H9 (cell line): ENCODE measurements at regions not wholly inside any gene's neighbourhood (a gene's known extent, or its start where the extent isn't known, plus 50 kb on each side); places are given as distances from the start of the nearest gene placed in this dataset.
A peak's percentile ranks its signal among the peaks of the same experiment; 100 is the strongest.

Experiments
- DNase-seq: peaks from one replicate; pipeline ENCODE4 v3.0.0-alpha.2; 2017
- H2AFZ ChIP-seq: one replicate; pipeline ENCODE4 v1.6.1; 2013; ENCODE audit warnings: mild to moderate bottlenecking, low read length, control low read depth, moderate library complexity
- H2AK5ac ChIP-seq: 2 replicates; pipeline ENCODE4 v1.6.1; 2013; ENCODE audit warnings: low read length, control low read depth, mixed read lengths; ENCODE audit not compliant: insufficient read length
- H2BK120ac ChIP-seq: one replicate; pipeline ENCODE4 v1.6.1; 2013; ENCODE audit warnings: low read depth, mild to moderate bottlenecking, low read length, control low read depth, inconsistent platforms; ENCODE audit not compliant: poor library complexity, severe bottlenecking
- H2BK12ac ChIP-seq: 2 replicates; pipeline ENCODE4 v1.6.1; 2013; ENCODE audit warnings: low read length, control low read depth, mixed read lengths, low read depth; ENCODE audit not compliant: insufficient read length
- H2BK15ac ChIP-seq: 2 replicates; pipeline ENCODE4 v1.6.1; 2013; ENCODE audit warnings: low read depth, low read length, control low read depth
- H2BK20ac ChIP-seq: one replicate; pipeline ENCODE4 v1.6.1; 2013; ENCODE audit warnings: low read depth, mild to moderate bottlenecking, low read length, control low read depth, inconsistent platforms; ENCODE audit not compliant: poor library complexity, severe bottlenecking
- H2BK5ac ChIP-seq: 2 replicates; pipeline ENCODE4 v1.6.1; 2013; ENCODE audit warnings: low read length, control low read depth, mixed read lengths; ENCODE audit not compliant: insufficient read length
- H3K14ac ChIP-seq: 2 replicates; pipeline ENCODE4 v1.6.1; 2013; ENCODE audit warnings: low read length, control low read depth; ENCODE audit not compliant: insufficient read depth
- H3K18ac ChIP-seq: 2 replicates; pipeline ENCODE4 v1.6.1; 2013; ENCODE audit warnings: low read depth, mild to moderate bottlenecking, mixed read lengths, low read length, control low read depth; ENCODE audit not compliant: insufficient read length
- H3K23ac ChIP-seq: 2 replicates; pipeline ENCODE4 v1.6.1; 2013; ENCODE audit warnings: low read length, control low read depth, mixed read lengths, low read depth; ENCODE audit not compliant: insufficient read length
- H3K23me2 ChIP-seq: 2 replicates; pipeline ENCODE4 v1.6.1; 2013; ENCODE audit warnings: low read depth, mild to moderate bottlenecking, mixed read lengths, low read length, control low read depth; ENCODE audit not compliant: insufficient read length, poor library complexity, severe bottlenecking
- H3K27ac ChIP-seq: 2 replicates; pipeline ENCODE4 v1.5.1; 2013; ENCODE audit warnings: low read length, control low read depth, mixed read lengths, low read depth; ENCODE audit not compliant: insufficient read length
- H3K27me3 ChIP-seq: 2 replicates; pipeline ENCODE4 v1.6.1; 2013; ENCODE audit warnings: low read length, control low read depth, inconsistent platforms; ENCODE audit not compliant: insufficient read depth
- H3K4ac ChIP-seq: 2 replicates; pipeline ENCODE4 v1.6.1; 2013; ENCODE audit warnings: low read depth, mild to moderate bottlenecking, control low read depth, inconsistent platforms, low read length, moderate library complexity
- H3K4me1 ChIP-seq: 2 replicates; pipeline ENCODE4 v1.6.1; 2013; ENCODE audit warnings: low read length, control low read depth, inconsistent platforms; ENCODE audit not compliant: insufficient read depth
- H3K4me2 ChIP-seq: 2 replicates; pipeline ENCODE4 v1.6.1; 2013; ENCODE audit warnings: low read length, control low read depth, mixed read lengths; ENCODE audit not compliant: insufficient read length, insufficient read depth
- H3K56ac ChIP-seq: 2 replicates; pipeline ENCODE4 v1.6.1; 2013; ENCODE audit warnings: low read depth, mild to moderate bottlenecking, mixed read lengths, low read length, control low read depth; ENCODE audit not compliant: insufficient read length
- H3K79me1 ChIP-seq: 2 replicates; pipeline ENCODE4 v1.6.1; 2013; ENCODE audit warnings: low read depth, mild to moderate bottlenecking, moderate library complexity, low read length, control low read depth, inconsistent platforms; ENCODE audit not compliant: insufficient read depth, poor library complexity, severe bottlenecking
- H3K79me2 ChIP-seq: 2 replicates; pipeline ENCODE4 v1.6.1; 2013; ENCODE audit warnings: low read length, control low read depth, inconsistent platforms; ENCODE audit not compliant: insufficient read depth
- H3K9ac ChIP-seq: 2 replicates; pipeline ENCODE4 v1.6.1; 2013; ENCODE audit warnings: low read length, control low read depth, mixed read lengths; ENCODE audit not compliant: insufficient read length; ENCODE audit errors: extremely low read depth
- H3K9me3 ChIP-seq: one replicate; pipeline ENCODE4 v1.6.1; 2013; ENCODE audit warnings: low read depth, low read length, inconsistent platforms; ENCODE audit not compliant: control insufficient read depth
- H3T11ph ChIP-seq: one replicate; pipeline ENCODE4 v1.6.1; 2013; ENCODE audit warnings: mild to moderate bottlenecking, low read length, control low read depth, inconsistent platforms
- H4K20me1 ChIP-seq: one replicate; pipeline ENCODE4 v1.6.1; 2013; ENCODE audit not compliant: control insufficient read depth, insufficient read length, insufficient read depth
- H4K5ac ChIP-seq: 2 replicates; pipeline ENCODE4 v1.6.1; 2013; ENCODE audit warnings: low read depth, mild to moderate bottlenecking, mixed read lengths, low read length, control low read depth; ENCODE audit not compliant: insufficient read length
- H4K8ac ChIP-seq: replicated peaks from 2 replicates; pipeline ENCODE4 v1.6.1; 2013; ENCODE audit warnings: low read length, control low read depth, mixed read lengths, low read depth; ENCODE audit not compliant: insufficient read length
- H4K91ac ChIP-seq: 2 replicates; pipeline ENCODE4 v1.6.1; 2013; ENCODE audit warnings: low read depth, mild to moderate bottlenecking, moderate library complexity, mixed read lengths, low read length, control low read depth; ENCODE audit not compliant: insufficient read length
- H3K27ac Mint-ChIP-seq, 3 experiments: 2 replicates in 2 of 3; 3 replicates in 1 of 3; pipeline ENCODE4 v1.8.0; 2020 to 2021; ENCODE audit warnings: mixed read lengths in 3 of 3, mild to moderate bottlenecking in 1 of 3, moderate library complexity in 1 of 3
- H3K27me3 Mint-ChIP-seq: 2 replicates; pipeline ENCODE4 v1.8.0; 2021; ENCODE audit warnings: low read depth, mild to moderate bottlenecking, moderate library complexity, mixed read lengths
- H3K36me3 Mint-ChIP-seq, 3 experiments: 2 replicates in 2 of 3; 3 replicates in 1 of 3; pipeline ENCODE4 v1.8.0; 2020 to 2021; ENCODE audit warnings: low read depth in 3 of 3, mixed read lengths in 3 of 3; ENCODE audit not compliant: insufficient read depth in 1 of 3
- H3K4me1 Mint-ChIP-seq, 2 experiments: 2 replicates each; pipeline ENCODE4 v1.8.0; 2020; ENCODE audit warnings: mixed read lengths in 2 of 2
- H3K4me3 Mint-ChIP-seq, 2 experiments: 2 replicates in 1 of 2; 3 replicates in 1 of 2; pipeline ENCODE4 v1.8.0; 2020 to 2021; ENCODE audit warnings: mild to moderate bottlenecking in 2 of 2, mixed read lengths in 2 of 2, moderate library complexity in 1 of 2
- H3K9me3 Mint-ChIP-seq, 2 experiments: 2 replicates in 1 of 2; 3 replicates in 1 of 2; pipeline ENCODE4 v1.8.0; 2020; ENCODE audit warnings: mild to moderate bottlenecking in 2 of 2, mixed read lengths in 2 of 2, moderate library complexity in 1 of 2
- WGBS: extraction: QIAGEN DNeasy Blood & Tissue Kit; methylation state at CpG from one replicate; pipeline ENCODE4 v1.1.7; 2013; ENCODE audit warnings: missing lambda C conversion rate, low lambda C conversion rate, mixed read lengths; ENCODE audit not compliant: insufficient read length; ENCODE audit errors: extremely low coverage; 5-methylcytosine and 5-hydroxymethylcytosine counted together
- TF ChIP-seq, protein P1 (sequence below): fragments of 200-600 bp; sonication (generic); conservative IDR thresholded peaks from 3 replicates; pipeline ENCODE4 v1.8.0; 2021; ENCODE audit warnings: antibody characterized with exemption, mild to moderate bottlenecking

DNA sequence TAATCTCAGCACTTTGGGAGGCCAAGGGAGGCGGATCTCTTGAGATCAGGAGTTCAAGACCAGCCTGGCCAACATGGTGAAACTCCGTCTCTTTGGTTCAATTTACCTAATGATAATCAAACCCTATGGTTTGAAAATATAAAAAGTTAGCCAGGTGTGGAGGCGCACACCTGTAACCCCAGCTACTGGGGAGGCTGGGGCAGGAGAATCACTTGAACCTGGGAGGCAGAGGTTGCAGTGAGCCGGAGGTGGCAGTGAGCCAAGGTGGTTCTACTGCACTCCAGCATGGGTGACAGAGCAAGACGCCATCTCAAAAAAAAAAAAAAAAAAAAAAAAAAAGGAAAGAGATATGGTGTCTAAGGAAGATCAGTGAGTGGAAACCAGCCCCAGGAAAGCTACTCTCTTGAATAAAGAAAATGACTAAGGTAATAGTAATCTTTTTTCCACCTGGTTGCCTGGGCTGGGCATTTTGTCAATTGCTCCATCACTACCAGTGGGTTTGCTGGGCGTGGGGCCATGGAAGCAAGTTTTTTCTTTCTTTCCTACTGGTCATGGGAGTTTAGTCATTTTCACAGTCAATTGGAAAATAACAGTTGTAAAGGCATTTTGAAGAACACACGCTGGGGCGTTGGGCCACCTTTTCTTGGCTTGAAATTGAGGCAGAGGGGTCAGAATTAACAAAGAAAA is 387.6 kb upstream of the RGMA start:
- H3K18ac ChIP-seq = no peak overlapping the region
- H3K27me3 ChIP-seq = no peaks in the 10 kb centered on the region
- H2BK120ac ChIP-seq = no peak overlapping the region
- peaks cover 31% of the 10 kb centered on the region for H3K27me3 Mint-ChIP-seq
- H3K23me2 ChIP-seq = no peaks in the 10 kb centered on the region
- TF ChIP-seq, protein P1, sequence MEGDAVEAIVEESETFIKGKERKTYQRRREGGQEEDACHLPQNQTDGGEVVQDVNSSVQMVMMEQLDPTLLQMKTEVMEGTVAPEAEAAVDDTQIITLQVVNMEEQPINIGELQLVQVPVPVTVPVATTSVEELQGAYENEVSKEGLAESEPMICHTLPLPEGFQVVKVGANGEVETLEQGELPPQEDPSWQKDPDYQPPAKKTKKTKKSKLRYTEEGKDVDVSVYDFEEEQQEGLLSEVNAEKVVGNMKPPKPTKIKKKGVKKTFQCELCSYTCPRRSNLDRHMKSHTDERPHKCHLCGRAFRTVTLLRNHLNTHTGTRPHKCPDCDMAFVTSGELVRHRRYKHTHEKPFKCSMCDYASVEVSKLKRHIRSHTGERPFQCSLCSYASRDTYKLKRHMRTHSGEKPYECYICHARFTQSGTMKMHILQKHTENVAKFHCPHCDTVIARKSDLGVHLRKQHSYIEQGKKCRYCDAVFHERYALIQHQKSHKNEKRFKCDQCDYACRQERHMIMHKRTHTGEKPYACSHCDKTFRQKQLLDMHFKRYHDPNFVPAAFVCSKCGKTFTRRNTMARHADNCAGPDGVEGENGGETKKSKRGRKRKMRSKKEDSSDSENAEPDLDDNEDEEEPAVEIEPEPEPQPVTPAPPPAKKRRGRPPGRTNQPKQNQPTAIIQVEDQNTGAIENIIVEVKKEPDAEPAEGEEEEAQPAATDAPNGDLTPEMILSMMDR = no peak
- no peak overlapping the region for H3T11ph ChIP-seq
- no peaks in the 10 kb centered on the region for H4K20me1 ChIP-seq
- no peak overlapping the region for H3K14ac ChIP-seq
- peaks cover 10 to 12% of the 10 kb centered on the region in 2 experiments for H3K9me3 Mint-ChIP-seq
- H3K27ac Mint-ChIP-seq = peak overlapping the region; percentile 87 to 98 (median 97)
- H3K4me1 ChIP-seq = peaks cover 21% of the 10 kb centered on the region; the same call in 1 of the 2 replicates
- no CpG with 5 or more reads among the region's 8 CpGs for WGBS
- no peaks in the 10 kb centered on the region for H3K9me3 ChIP-seq
- no peak overlapping the region for H2BK5ac ChIP-seq
- no peak overlapping the region for H3K9ac ChIP-seq
- H2BK15ac ChIP-seq = no peak overlapping the region
- no peak overlapping the region for H2AFZ ChIP-seq
- peaks cover 0 to 12% (median 7%) of the 10 kb centered on the region in 3 experiments; a peak in 5 of 7 replicates for H3K36me3 Mint-ChIP-seq
- H4K5ac ChIP-seq = no peak overlapping the region
- no peak for DNase-seq
- no peak overlapping the region for H3K56ac ChIP-seq
- H3K27ac ChIP-seq = peak overlapping the region; percentile 78
- no peak overlapping the region for H2BK12ac ChIP-seq
- no peak overlapping the region for H4K8ac ChIP-seq
- no peak overlapping the region for H2AK5ac ChIP-seq
- no peak overlapping the region for H2BK20ac ChIP-seq
- no peak overlapping the region for H3K4me2 ChIP-seq
- H3K4ac ChIP-seq = no peak overlapping the region
- H3K23ac ChIP-seq = no peak overlapping the region
- no peaks in the 10 kb centered on the region for H3K79me1 ChIP-seq
- no peaks in the 10 kb centered on the region for H3K79me2 ChIP-seq
- peak overlapping the region in 1 of 2 experiments; percentile 20; a peak in 2 of 5 replicates for H3K4me3 Mint-ChIP-seq
- H3K4me1 Mint-ChIP-seq = peaks cover 53 to 65% of the 10 kb centered on the region in 2 experiments
- no peak overlapping the region for H4K91ac ChIP-seq
